Epithelial cell of prostate (primary cell): ENCODE measurements at regions not wholly inside any gene's neighbourhood (a gene's known extent, or its start where the extent isn't known, plus 50 kb on each side); places are given as distances from the start of the nearest gene placed in this dataset.

Experiments
- DNase-seq: peaks from one replicate; pipeline ENCODE4 v3.0.0-alpha.2; 2011; ENCODE audit warnings: low read depth, low spot score
- H3K27ac ChIP-seq: fragments of 450-650 bp; 2 replicates; pipeline ENCODE4 v1.5.1; 2017; ENCODE audit warnings: mild to moderate bottlenecking

GRCh38 chr4:179755322-179755721 is 2313.1 kb upstream of the AGA start:
- no peak overlapping the region for H3K27ac ChIP-seq
- DNase-seq = no peak

GRCh38 chr4:179757641-179758040 is 2315.4 kb upstream of the AGA start:
- DNase-seq = no peak
- no peak overlapping the region for H3K27ac ChIP-seq

GRCh38 chr4:179762840-179763239 is 2320.6 kb upstream of the AGA start:
- no peak overlapping the region for H3K27ac ChIP-seq
- DNase-seq = no peak

GRCh38 chr4:179766938-179767337 is 2324.7 kb upstream of the AGA start:
- H3K27ac ChIP-seq = no peak overlapping the region
- DNase-seq = no peak

DNA sequence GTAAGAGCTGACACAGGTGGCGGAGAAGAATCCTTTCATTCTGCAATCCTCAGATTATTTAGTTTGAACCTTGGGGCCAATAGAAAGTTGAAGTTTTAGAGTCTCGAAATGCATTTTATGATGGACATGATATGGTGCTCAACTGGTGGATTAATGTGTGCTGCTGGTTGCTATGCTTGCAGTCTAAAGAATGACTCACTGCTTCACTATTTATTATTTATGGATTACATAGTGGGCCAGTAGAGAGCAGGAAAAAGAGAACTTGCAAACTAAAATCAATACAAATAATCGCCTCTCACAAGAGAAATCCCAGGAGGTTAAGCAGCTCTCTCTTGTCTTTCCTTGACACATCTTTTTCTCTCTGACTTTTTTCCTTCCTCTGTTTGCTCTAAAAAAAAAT is 2326.8 kb upstream of the AGA start:
- no peak overlapping the region for H3K27ac ChIP-seq
- DNase-seq = no peak

GRCh38 chr4:179797738-179798137 is 2355.5 kb upstream of the AGA start:
- no peak overlapping the region for H3K27ac ChIP-seq
- DNase-seq = no peak

DNA sequence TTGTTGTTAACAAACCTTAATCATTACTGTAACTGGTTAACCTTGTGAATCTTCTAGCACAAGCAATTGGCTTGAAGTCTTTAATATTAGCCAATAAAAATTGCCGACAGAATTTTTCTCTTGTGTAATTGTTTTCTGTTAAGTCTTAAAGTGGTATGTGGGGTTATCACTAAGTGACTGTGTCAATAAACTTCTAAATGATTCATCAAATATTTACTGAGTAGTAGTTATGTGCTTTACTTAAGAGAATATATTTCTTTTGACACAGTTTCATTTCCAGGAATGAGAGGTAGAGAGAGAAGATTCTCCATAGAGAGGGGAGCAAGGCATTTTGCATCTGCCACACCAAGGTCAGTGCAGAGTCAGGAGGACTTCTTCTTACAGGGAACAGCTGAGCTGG is 2361.6 kb upstream of the AGA start:
- DNase-seq = no peak
- H3K27ac ChIP-seq = no peak overlapping the region

DNA sequence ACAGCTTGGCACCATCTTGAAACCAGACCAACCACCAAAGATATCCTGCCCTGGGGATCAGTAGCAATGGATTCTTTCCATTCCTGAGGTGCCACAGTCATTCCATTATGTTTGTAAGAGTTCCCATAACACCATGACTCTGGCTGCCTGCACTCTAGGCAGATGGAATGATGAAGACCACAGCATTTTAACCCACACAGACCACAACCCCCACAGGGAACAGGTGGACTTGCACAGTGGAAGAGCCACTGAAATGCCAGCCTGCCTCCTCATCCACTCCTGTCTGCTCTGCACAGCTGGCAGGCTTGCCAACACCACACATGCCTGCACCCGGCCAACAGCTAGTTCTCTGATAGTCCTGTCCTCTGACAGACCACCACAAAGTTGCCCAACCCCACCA is 2362.2 kb upstream of the AGA start:
- no peak overlapping the region for H3K27ac ChIP-seq
- no peak for DNase-seq

DNA sequence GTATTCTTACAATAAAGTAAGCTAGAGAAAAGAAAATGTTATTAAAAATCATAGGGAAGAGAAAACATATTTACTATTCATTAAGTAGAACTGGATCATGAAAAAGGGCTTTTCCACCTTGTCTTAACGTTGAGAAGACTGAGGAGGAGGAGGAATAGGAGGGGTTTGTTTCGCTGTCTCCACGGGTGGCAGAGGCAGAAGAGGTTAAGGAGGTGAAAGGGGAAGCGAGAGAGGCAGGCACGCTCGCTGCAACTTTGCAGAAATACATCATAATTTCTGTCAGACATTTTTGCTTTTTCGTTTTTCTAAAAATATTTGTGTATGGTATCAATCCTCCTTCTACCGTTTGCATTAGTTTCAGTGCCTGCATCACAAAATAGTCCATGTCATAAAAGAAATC is 2375.1 kb upstream of the AGA start:
- H3K27ac ChIP-seq = no peak overlapping the region
- no peak for DNase-seq

DNA sequence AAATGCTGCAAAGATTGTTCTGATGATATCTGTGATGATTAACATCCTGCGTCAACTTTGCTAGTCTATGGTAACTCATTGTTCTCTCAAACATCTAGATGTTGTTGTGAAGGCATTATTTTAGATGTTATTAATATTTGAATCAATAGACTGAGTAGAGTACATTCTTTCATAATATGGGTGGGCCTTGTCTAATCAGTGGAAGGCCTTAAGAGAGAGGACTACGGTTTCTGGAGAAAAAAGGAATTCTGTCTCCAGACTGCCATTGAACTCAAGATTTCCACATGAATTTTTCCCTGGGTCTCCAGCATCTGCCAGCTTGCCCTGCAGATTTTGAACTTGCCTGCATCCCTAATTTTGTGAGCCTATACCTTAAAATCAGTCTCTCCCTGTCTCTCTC is 2381.1 kb upstream of the AGA start:
- H3K27ac ChIP-seq = no peak overlapping the region
- DNase-seq = no peak

DNA sequence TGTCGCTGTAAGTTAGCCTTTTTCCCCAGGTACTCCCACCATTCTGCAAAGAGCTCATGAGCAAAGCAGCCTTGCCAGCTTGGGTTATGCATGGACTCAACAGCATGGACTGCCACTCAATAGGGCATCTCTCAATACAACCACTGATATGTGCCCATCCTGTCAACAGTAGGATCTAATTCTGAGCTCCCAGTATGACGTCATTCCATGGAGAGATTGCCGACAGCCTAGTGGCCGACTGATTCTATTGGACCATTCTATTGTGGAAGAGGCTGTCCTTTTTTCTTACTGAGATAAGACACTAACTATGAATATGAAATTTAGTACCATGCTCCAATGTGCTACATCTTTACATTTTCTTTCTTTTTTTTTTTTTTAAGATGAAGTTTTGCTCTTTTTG is 2389.0 kb upstream of the AGA start:
- no peak for DNase-seq
- H3K27ac ChIP-seq = no peak overlapping the region

GRCh38 chr4:179836179-179837075 is 2394.2 kb upstream of the AGA start:
- no peak for DNase-seq
- no peak overlapping the region for H3K27ac ChIP-seq

DNA sequence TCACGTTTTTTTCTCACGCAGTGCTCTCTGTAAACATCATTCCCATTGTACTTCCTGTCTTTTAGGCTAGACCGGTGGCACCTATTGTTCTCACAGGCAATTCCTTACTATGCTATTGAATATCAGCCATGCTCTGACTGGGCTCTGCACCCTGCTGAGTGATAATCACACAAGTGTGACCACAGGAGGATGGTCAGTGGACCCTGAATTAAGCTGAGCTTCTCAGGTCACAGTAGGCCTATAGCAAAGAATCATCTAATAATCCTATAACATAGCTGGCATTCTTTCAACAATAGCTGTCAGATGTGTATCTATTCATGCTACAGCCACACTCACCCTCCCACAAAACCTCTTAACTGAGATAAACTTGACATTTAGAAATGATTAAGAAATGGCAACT is 2399.8 kb upstream of the TENM3 start:
- H3K27ac ChIP-seq = no peak overlapping the region

GRCh38 chr4:179855469-179855868 is 2387.7 kb upstream of the TENM3 start:
- no peak for DNase-seq
- no peak overlapping the region for H3K27ac ChIP-seq

More for the DNA sequence above, 2399.8 kb upstream of the TENM3 start:
- no peak for DNase-seq

DNA sequence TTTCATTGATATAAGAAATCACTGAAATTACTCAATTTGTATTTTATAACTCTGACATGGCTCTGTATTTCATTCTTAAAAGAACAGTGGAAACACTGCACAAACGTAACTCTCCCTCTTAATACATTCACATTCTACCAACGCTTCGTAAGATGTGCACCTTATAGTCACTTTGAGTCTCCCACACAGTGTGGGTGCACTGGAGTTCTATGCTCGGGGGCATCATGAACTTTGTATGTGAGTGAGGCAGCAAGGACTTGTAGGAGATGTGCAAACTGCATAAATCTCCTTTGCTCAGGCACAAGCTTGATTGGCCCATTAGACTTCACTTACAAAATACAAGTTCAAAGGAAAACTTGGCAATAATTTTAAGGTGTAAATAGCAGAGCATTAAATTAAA is 2385.0 kb upstream of the TENM3 start:
- DNase-seq = no peak
- no peak overlapping the region for H3K27ac ChIP-seq

DNA sequence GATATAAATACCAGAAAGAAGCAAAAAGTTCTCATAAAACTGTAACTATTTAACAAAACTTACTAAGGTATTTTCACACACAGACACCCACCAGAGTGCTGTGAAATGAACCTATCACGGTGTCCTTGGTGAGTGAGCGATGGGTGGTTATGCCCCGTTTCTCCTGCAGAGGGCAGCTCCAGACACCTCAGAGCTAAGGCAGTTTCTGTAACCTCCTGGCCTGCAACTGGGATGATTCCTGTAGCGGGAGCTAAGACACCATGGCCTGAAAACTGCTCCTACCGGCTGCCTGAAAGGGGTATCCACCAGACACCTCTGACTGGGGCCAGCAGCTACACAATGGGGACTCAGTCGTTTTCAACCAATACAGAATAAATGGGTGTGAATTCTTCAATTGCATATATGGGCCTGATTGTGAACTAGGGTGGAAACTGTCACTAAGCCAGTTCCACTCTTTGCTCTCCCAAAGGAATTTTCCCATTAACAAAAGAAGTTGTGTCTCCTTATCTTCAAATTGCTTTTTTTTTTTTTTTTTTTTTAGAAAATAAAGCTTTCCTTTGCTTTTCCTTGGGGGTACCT is 2375.8 kb upstream of the TENM3 start:
- DNase-seq = peak; percentile 1
- no peak overlapping the region for H3K27ac ChIP-seq

GRCh38 chr4:179871726-179872125 is 2371.5 kb upstream of the TENM3 start:
- H3K27ac ChIP-seq = no peak overlapping the region
- DNase-seq = no peak

- no peak for DNase-seq
- H3K27ac ChIP-seq = no peak overlapping the region
Measured at GRCh38 chr4:179872755-179873154, 2370.4 kb upstream of the TENM3 start.

- H3K27ac ChIP-seq = no peak overlapping the region
- no peak for DNase-seq
Measured at GRCh38 chr4:179880756-179881155, 2362.4 kb upstream of the TENM3 start.

DNA sequence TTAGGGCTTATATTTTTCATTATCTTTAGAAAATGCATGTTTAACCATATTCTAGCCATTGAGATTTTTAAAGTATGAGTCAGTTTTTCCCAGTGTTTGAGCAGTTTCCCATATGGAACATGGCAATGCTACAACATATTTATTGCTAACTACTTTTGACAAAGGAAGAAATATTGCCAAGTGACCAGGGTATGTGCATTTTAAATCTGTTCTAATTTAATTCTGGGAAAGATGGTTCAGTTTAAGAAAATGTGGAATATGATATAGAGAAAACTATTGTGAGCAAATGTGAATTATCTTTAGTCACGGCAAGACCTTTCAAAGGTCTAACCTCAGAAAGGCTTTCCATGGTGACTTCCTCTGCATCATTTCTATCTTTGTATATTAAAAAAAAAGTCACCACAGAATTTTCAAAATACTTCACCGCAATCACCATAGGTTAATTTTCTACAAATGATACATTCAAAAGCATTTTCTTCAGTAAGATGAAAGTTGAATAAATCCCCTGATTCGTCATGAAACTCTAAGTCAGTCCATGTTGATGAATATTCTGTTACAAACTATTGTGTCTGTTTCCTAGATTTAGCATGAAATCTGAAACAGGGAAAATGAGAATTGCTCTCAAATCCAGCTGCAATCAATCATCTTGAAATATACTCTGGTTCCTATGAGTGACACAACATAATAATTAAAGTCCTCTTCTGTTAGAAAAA is 2349.0 kb upstream of the TENM3 start:
- DNase-seq = no peak

DNA sequence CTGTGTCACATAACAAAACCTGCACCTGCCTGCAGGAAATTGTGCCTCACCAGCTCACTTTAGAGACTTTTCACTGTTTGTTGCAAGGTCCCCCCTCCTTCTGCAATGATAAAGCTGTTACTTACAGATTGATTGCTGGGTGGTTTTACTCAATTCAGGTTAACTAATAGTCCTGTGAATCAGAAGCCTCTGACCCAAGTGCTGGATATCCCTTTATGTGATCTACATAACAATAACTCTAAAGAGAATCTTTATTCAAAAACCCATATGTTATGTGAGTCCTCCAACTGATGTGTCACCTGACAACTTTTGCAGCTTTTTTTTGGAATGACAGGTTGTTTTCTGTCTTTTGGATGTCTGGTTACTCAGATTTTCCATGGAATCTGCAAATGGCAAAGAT is 2323.6 kb upstream of the TENM3 start:
- no peak overlapping the region for H3K27ac ChIP-seq
- DNase-seq = no peak

More for the DNA sequence above, 2349.0 kb upstream of the TENM3 start:
- H3K27ac ChIP-seq = no peak overlapping the region
